H1 (cell line): ENCODE measurements at regions not wholly inside any gene's neighbourhood (a gene's known extent, or its start where the extent isn't known, plus 50 kb on each side); places are given as distances from the start of the nearest gene placed in this dataset.

Source experiments
- CTCF ChIA-PET: fragments of 300-600 bp; sonication (Branson Sonifier 250); formaldehyde crosslinking; loops from one replicate; lab custom pipeline; 2021; ENCODE audit not compliant: partially characterized antibody; lab: Charles Lee
- POLR2A ChIA-PET: fragments of 300-600 bp; sonication (Branson Sonifier 250); formaldehyde crosslinking; loops from one replicate; lab custom pipeline; 2021; ENCODE audit warnings: inconsistent platforms; ENCODE audit not compliant: partially characterized antibody; lab: Charles Lee
- DNase-seq, 2 experiments: peaks; one replicate each; pipeline versions ENCODE4 v3.0.0 to v3.0.0-alpha.2; 2010 to 2022; ENCODE audit warnings: low spot score in 2 of 2, low read depth in 1 of 2, mixed read lengths in 1 of 2
- FAIRE-seq: peaks from 2 replicates; lab custom pipeline; 2011; peaks lifted over from hg19 to GRCh38; lab: Jason Lieb, UNC
- H2AFZ ChIP-seq: 2 replicates; pipeline ENCODE4 v1.8.1; 2012; ENCODE audit warnings: low read length, inconsistent platforms
- H2AK5ac ChIP-seq: 2 replicates; pipeline ENCODE4 v1.6.1; 2013; ENCODE audit warnings: low read depth, low read length
- H2BK120ac ChIP-seq: replicated peaks from 2 replicates; pipeline ENCODE3; 2013; ENCODE audit warnings: low read depth, low read length, inconsistent platforms
- H2BK12ac ChIP-seq: 2 replicates; pipeline ENCODE4 v1.6.1; 2013; ENCODE audit warnings: low read depth, low read length
- H2BK15ac ChIP-seq: 2 replicates; pipeline ENCODE4 v1.6.1; 2013; ENCODE audit warnings: low read length
- H2BK20ac ChIP-seq: 2 replicates; pipeline ENCODE4 v1.6.1; 2013; ENCODE audit warnings: low read length
- H2BK5ac ChIP-seq: 2 replicates; pipeline ENCODE4 v1.6.1; 2013; ENCODE audit warnings: low read depth, low read length
- H3K14ac ChIP-seq: 2 replicates; pipeline ENCODE4 v1.6.1; 2013; ENCODE audit warnings: inconsistent platforms; ENCODE audit not compliant: insufficient read length
- H3K18ac ChIP-seq: 2 replicates; pipeline ENCODE4 v1.6.1; 2013; ENCODE audit warnings: low read length; ENCODE audit errors: extremely low read depth
- H3K23ac ChIP-seq: 2 replicates; pipeline ENCODE4 v1.6.1; 2013; ENCODE audit warnings: inconsistent platforms; ENCODE audit not compliant: insufficient read length
- H3K23me2 ChIP-seq: 2 replicates; pipeline ENCODE4 v1.6.1; 2013; ENCODE audit warnings: low read depth, low read length
- H3K27ac ChIP-seq: 2 replicates; pipeline ENCODE4 v1.6.1; 2011; ENCODE audit warnings: low read depth, low read length, inconsistent platforms
- H3K27me3 ChIP-seq, 4 experiments: replicated peaks in 1 of 4; 1 replicate in 1 of 4; 2 replicates in 3 of 4; pipeline versions ENCODE4 v1.6.1 to v1.8.1; 2011 to 2013; ENCODE audit warnings: low read length in 3 of 4, mild to moderate bottlenecking in 3 of 4, inconsistent platforms in 2 of 4, mixed read lengths in 2 of 4, moderate library complexity in 1 of 4; ENCODE audit not compliant: control insufficient read depth in 3 of 4, insufficient read depth in 3 of 4; ENCODE audit errors: extremely low read depth in 1 of 4
- H3K36me3 ChIP-seq, 4 experiments: 2 replicates each; pipeline versions ENCODE4 v1.6.1 to v1.8.1; 2011 to 2013; ENCODE audit warnings: mild to moderate bottlenecking in 4 of 4, low read length in 3 of 4, moderate library complexity in 2 of 4, control low read depth in 1 of 4, inconsistent platforms in 1 of 4; ENCODE audit not compliant: insufficient read depth in 4 of 4, control insufficient read depth in 2 of 4
- H3K4ac ChIP-seq: replicated peaks from 2 replicates; pipeline ENCODE3; 2013; ENCODE audit warnings: low read length, low read depth, mixed read lengths, inconsistent platforms; ENCODE audit not compliant: insufficient read length
- H3K4me1 ChIP-seq, 4 experiments: replicated peaks in 1 of 4; 1 replicate in 1 of 4; 2 replicates in 3 of 4; pipeline versions ENCODE4 v1.6.1 to v1.8.1; 2011 to 2013; ENCODE audit warnings: low read length in 3 of 4, inconsistent platforms in 2 of 4, mixed read lengths in 1 of 4; ENCODE audit not compliant: insufficient read depth in 4 of 4, control insufficient read depth in 3 of 4
- H3K4me2 ChIP-seq, 2 experiments: 2 replicates each; pipeline versions ENCODE4 v1.6.1 to v1.8.1; 2011 to 2013; ENCODE audit warnings: low read depth in 2 of 2, low read length in 2 of 2, control low read depth in 1 of 2, inconsistent platforms in 1 of 2, mild to moderate bottlenecking in 1 of 2; ENCODE audit not compliant: insufficient read depth in 1 of 2
- H3K4me3 ChIP-seq, 4 experiments: fragments of 200-600, 300-600 bp in 1 of 4; sonication (generic), shearing (Covaris generic), sonication (Bioruptor Twin) in 1 of 4; 2 replicates each; pipeline versions ENCODE4 v1.5.1 to v1.8.1; 2011 to 2016; ENCODE audit warnings: low read length in 4 of 4, low read depth in 3 of 4, control low read depth in 2 of 4, inconsistent platforms in 2 of 4, mild to moderate bottlenecking in 2 of 4, mixed read lengths in 1 of 4, moderate library complexity in 1 of 4; ENCODE audit not compliant: insufficient read depth in 2 of 4; ENCODE audit errors: extremely low read depth in 1 of 4
- H3K56ac ChIP-seq: replicated peaks from 2 replicates; pipeline ENCODE3; 2013; ENCODE audit warnings: low read depth, mild to moderate bottlenecking, mixed read lengths, low read length, inconsistent platforms; ENCODE audit not compliant: insufficient read length
- H3K79me1 ChIP-seq: 2 replicates; pipeline ENCODE4 v1.6.1; 2013; ENCODE audit warnings: low read depth, low read length, control low read depth
- H3K79me2 ChIP-seq, 2 experiments: 2 replicates each; pipeline versions ENCODE4 v1.6.1 to v1.8.1; 2012 to 2013; ENCODE audit warnings: low read length in 2 of 2, mild to moderate bottlenecking in 2 of 2, inconsistent platforms in 1 of 2; ENCODE audit not compliant: insufficient read depth in 2 of 2, control insufficient read depth in 1 of 2
- H3K9ac ChIP-seq, 4 experiments: replicated peaks in 1 of 4; 1 replicate in 1 of 4; 2 replicates in 3 of 4; pipeline versions ENCODE4 v1.6.1 to v1.8.1; 2011 to 2013; ENCODE audit warnings: low read depth in 3 of 4, low read length in 3 of 4, control low read depth in 2 of 4, mild to moderate bottlenecking in 2 of 4, moderate library complexity in 2 of 4, inconsistent platforms in 1 of 4; ENCODE audit errors: extremely low read depth in 1 of 4
- H3K9me3 ChIP-seq, 2 experiments: 2 replicates each; pipeline versions ENCODE4 v1.6.1 to v1.8.1; 2012 to 2013; ENCODE audit warnings: mild to moderate bottlenecking in 2 of 2, moderate library complexity in 2 of 2, control low read depth in 1 of 2, inconsistent platforms in 1 of 2, low read depth in 1 of 2, low read length in 1 of 2, mixed read lengths in 1 of 2; ENCODE audit not compliant: insufficient read depth in 2 of 2
- H4K20me1 ChIP-seq, 2 experiments: replicated peaks in 1 of 2; 2 replicates each; pipeline versions ENCODE3 to v1.8.1; 2011 to 2013; ENCODE audit warnings: inconsistent platforms in 2 of 2, low read length in 2 of 2, mild to moderate bottlenecking in 1 of 2; ENCODE audit not compliant: insufficient read depth in 2 of 2, control insufficient read depth in 1 of 2
- H4K5ac ChIP-seq: 2 replicates; pipeline ENCODE4 v1.6.1; 2013; ENCODE audit warnings: low read length, low read depth, mixed read lengths, inconsistent platforms; ENCODE audit not compliant: insufficient read length
- H4K8ac ChIP-seq: 2 replicates; pipeline ENCODE4 v1.8.0; 2013; ENCODE audit warnings: mild to moderate bottlenecking, moderate library complexity, low read length, inconsistent platforms; ENCODE audit not compliant: insufficient read depth; ENCODE audit errors: extremely low read depth
- H4K91ac ChIP-seq: replicated peaks from 2 replicates; pipeline ENCODE3; 2013; ENCODE audit warnings: low read length, mixed read lengths, inconsistent platforms; ENCODE audit not compliant: insufficient read length
- ATF2 ChIP-seq: IDR thresholded peaks from 2 replicates; pipeline ENCODE4 v1.6.1; 2012; ENCODE audit warnings: low read length, inconsistent platforms
- CBX5 ChIP-seq: fragments of 300-800, 300-1000 bp; sonication (generic); IDR thresholded peaks from 2 replicates; pipeline ENCODE4 v1.7.1; 2016; ENCODE audit warnings: antibody characterized with exemption, low read length, low read depth
- E2F6 ChIP-seq: IDR thresholded peaks from 2 replicates; pipeline ENCODE4 v1.6.1; 2012; ENCODE audit warnings: inconsistent platforms
- EGR1 ChIP-seq: IDR thresholded peaks from 2 replicates; pipeline ENCODE4 v1.6.1; 2011; ENCODE audit warnings: low read depth, low read length, borderline replicate concordance
- JUN ChIP-seq: IDR thresholded peaks from 2 replicates; pipeline ENCODE4 v1.6.1; 2011; ENCODE audit warnings: low read depth, mild to moderate bottlenecking, improper control_type of control experiment, low read length
- KDM5A ChIP-seq: fragments of 200-600 bp; IDR thresholded peaks from 2 replicates; pipeline ENCODE4 v1.7.1; 2012; ENCODE audit warnings: mild to moderate bottlenecking, low read length, inconsistent platforms, mixed read lengths
- POLR2A ChIP-seq, 2 experiments: IDR thresholded peaks; 1 replicate in 1 of 2; 2 replicates in 1 of 2; pipeline ENCODE4 v1.6.1; 2011; ENCODE audit warnings: low read depth in 2 of 2, low read length in 2 of 2, mild to moderate bottlenecking in 2 of 2; ENCODE audit errors: control extremely low read depth in 1 of 2
- RAD21 ChIP-seq, 2 experiments: IDR thresholded peaks in 1 of 2; conservative IDR thresholded peaks in 1 of 2; 2 replicates each; pipeline ENCODE4 v1.6.1; 2011; ENCODE audit warnings: low read depth in 2 of 2, low read length in 2 of 2, improper control_type of control experiment in 1 of 2, inconsistent platforms in 1 of 2, mild to moderate bottlenecking in 1 of 2, moderate library complexity in 1 of 2
- RBBP5 ChIP-seq: IDR thresholded peaks from 2 replicates; pipeline ENCODE4 v1.7.1; 2012; ENCODE audit warnings: low read depth, mild to moderate bottlenecking, inconsistent platforms, low read length, moderate library complexity, borderline replicate concordance
- RFX5 ChIP-seq: IDR thresholded peaks from 2 replicates; pipeline ENCODE4 v1.6.1; 2011; ENCODE audit warnings: low read depth, low read length, improper control_type of control experiment, borderline replicate concordance
- WGBS, 2 experiments: shearing (Covaris generic) in 1 of 2; methylation state at CpG; one replicate each; pipeline versions ENCODE4 v1.1.6 to v1.1.7; 2013 to 2015; ENCODE audit warnings: low lambda C conversion rate in 2 of 2, mixed read lengths in 2 of 2, inconsistent platforms in 1 of 2, low coverage in 1 of 2, missing lambda C conversion rate in 1 of 2; ENCODE audit not compliant: insufficient replicate concordance in 2 of 2, insufficient coverage in 1 of 2, insufficient read length in 1 of 2; ENCODE audit errors: extremely low coverage in 1 of 2, missing lambda C conversion rate in 1 of 2; 5-methylcytosine and 5-hydroxymethylcytosine counted together

DNA sequence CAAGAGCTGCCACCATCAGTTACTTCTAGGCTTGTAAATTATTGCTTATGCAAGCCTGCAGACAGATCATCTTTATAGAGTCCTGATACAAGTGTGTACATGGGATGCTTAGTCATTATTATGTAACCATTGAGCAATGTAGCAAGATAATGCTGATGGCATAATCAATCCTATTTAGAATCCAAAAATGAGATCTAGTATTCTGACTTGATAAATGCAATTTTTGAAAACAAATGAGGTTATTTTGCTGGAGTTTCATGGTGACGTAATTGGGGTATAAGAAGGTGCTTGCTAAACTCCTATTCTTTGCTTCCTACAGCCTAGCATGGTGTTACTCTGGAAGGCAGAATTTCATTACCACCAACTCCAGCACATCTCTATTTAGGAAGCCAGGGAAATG, 801.7 kb upstream of the PRMT6 start:
- Histone ChIP-seq H3K14ac (no peak overlapping the region), H3K4me2 (no peak overlapping the region), H2BK5ac (no peak overlapping the region), H4K5ac (no peak overlapping the region), H2AFZ (no peak overlapping the region), H3K27me3 (no peaks in the 10 kb centered on the region), H3K79me1 (no peaks in the 10 kb centered on the region), H3K9ac (no peak overlapping the region), H2BK20ac (no peak overlapping the region), H2BK12ac (no peak overlapping the region), H2AK5ac (no peak overlapping the region), H2BK120ac (no peak overlapping the region), H4K20me1 (no peaks in the 10 kb centered on the region), H3K4ac (no peak overlapping the region), H3K23me2 (no peaks in the 10 kb centered on the region), H3K4me1 (no peaks in the 10 kb centered on the region), H3K79me2 (no peaks in the 10 kb centered on the region), H3K18ac (no peak overlapping the region), H4K8ac (no peak overlapping the region), H3K36me3 (no peaks in the 10 kb centered on the region), H3K9me3 (no peaks in the 10 kb centered on the region), H4K91ac (no peak overlapping the region), H3K23ac (no peak overlapping the region), H3K56ac (no peak overlapping the region), H3K27ac (no peak overlapping the region), H2BK15ac (no peak overlapping the region), H3K4me3 (no peak overlapping the region)
- DNase-seq, result no peak
- 100% methylated on average over 1 of the region's 1 CpG; no CpG with 5 or more reads in 1 of the 2 experiments for WGBS, 2 experiments
- no peak for FAIRE-seq
- ChIA-PET POLR2A (no interaction called here), CTCF (no interaction called here)
- no peak for TF ChIP-seq RFX5
- no peak for TF ChIP-seq KDM5A
- no peak for TF ChIP-seq RBBP5
- TF ChIP-seq JUN, result no peak
- no peak for TF ChIP-seq E2F6
- no peak for TF ChIP-seq CBX5
- no peak for TF ChIP-seq RAD21 (IDR thresholded peaks at IDR 0.05 in 1 of 2, conservative IDR thresholded peaks at IDR 0.05 in 1 of 2; ENCODE audit: low read depth in 2 of 2, low read length in 2 of 2)
- TF ChIP-seq EGR1, result no peak
- no peak for TF ChIP-seq ATF2
- TF ChIP-seq POLR2A (IDR thresholded peaks at IDR 0.05; ENCODE audit: control extremely low read depth in 1 of 2, low read depth in 2 of 2, low read length in 2 of 2), result no peak
